G401 (cell line): ENCODE measurements at regions not wholly inside any gene's neighbourhood (a gene's known extent, or its start where the extent isn't known, plus 50 kb on each side); places are given as distances from the start of the nearest gene placed in this dataset.
"Not testable (repeated sequence)": the region's sequence is repeated elsewhere in the genome, so short reads cannot be mapped to it uniquely, and the experiment has no call there.

Experiments
- DNase-seq: peaks from one replicate; pipeline ENCODE4 v3.0.0-alpha.2; 2015; ENCODE audit warnings: low spot score
- in situ Hi-C: cut with HindIII; loops from 2 replicates; pipeline ENCODE4 v1.10.0; 2016; ENCODE audit warnings: low sequenced_read_pairs, mixed read lengths

GRCh38 chr3:168709073-168709472, 613.3 kb upstream of the GOLIM4 start:
- DNase-seq: no peak
- in situ Hi-C loops: no loop called here

DNA sequence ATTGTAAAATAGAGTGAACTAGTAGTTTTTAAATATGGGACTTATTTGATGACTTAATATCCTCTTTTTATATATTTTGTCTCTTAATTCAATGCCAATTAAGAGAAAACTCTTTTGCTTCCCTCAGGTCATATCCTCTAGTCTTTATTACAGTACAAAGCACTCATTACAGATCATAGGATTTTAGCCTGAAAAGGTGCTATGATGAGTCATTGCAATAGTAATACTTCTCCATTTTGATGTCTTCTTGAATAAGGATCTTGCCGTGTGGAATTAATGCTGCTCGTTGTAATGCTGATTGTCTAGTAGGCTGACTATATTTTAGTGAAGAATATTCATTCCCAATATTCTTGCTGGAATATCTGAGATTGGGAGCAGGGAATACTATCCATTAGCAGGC, 612.2 kb upstream of the GOLIM4 start:
- in situ Hi-C loops: no loop called here
- no peak for DNase-seq

DNA sequence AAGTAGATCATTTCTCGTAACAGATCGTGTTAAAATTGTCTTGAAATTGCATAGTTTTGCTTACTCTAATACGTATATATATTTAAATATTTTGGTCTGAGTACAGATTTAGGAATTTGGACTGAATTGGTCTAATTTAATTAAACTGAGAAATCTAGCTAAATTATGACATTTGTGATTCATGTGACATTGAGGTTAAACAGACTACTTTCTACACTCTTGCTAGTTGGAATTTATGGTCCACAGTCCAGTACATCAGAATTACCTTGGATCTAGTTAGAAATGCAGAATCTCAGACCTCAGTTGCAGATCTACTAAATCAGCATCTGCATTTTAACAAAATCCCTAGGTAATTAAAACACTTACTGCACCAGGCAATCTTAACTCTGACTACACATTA, 609.7 kb upstream of the GOLIM4 start:
- DNase-seq: no peak
- in situ Hi-C loops: no loop called here

DNA sequence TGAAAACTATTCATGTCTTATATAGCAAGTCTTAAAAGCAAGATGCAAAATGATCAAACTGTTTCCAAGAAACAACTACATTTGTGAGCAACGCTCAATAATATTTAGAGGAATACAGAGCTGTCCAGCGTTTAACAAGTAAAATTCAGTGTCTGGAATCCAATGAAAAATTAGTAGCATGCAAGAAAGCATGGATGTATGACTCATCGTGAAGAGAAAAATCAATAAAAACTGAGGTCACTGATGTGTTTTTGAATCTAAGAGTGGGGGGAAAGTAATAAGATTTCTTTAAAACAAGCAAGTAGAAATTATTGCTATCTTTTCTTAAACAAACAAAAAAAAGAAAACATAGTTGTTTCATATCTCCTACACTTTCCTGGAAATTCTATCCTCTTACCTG, 600.3 kb upstream of the GOLIM4 start:
- in situ Hi-C loops: no loop called here
- DNase-seq: no peak

- in situ Hi-C loops: no loop called here
- no peak for DNase-seq
These were observed 598.1 kb upstream of the GOLIM4 start for GRCh38 chr3:168693870-168694269.

- in situ Hi-C loops: no loop called here
- no peak for DNase-seq
These were observed 592.5 kb upstream of the GOLIM4 start for GRCh38 chr3:168688267-168688666.

- in situ Hi-C loops: no loop called here
- DNase-seq: no peak
These were observed 588.8 kb upstream of the GOLIM4 start for GRCh38 chr3:168684519-168684918.

- no peak for DNase-seq
These were observed 583.0 kb upstream of the GOLIM4 start for GRCh38 chr3:168678730-168679129.

GRCh38 chr3:168671091-168671490, 575.4 kb upstream of the GOLIM4 start:
- in situ Hi-C loops: no loop called here
- no peak for DNase-seq

More at GRCh38 chr3:168678730-168679129, 583.0 kb upstream of the GOLIM4 start:
- in situ Hi-C loops: no loop called here

DNA sequence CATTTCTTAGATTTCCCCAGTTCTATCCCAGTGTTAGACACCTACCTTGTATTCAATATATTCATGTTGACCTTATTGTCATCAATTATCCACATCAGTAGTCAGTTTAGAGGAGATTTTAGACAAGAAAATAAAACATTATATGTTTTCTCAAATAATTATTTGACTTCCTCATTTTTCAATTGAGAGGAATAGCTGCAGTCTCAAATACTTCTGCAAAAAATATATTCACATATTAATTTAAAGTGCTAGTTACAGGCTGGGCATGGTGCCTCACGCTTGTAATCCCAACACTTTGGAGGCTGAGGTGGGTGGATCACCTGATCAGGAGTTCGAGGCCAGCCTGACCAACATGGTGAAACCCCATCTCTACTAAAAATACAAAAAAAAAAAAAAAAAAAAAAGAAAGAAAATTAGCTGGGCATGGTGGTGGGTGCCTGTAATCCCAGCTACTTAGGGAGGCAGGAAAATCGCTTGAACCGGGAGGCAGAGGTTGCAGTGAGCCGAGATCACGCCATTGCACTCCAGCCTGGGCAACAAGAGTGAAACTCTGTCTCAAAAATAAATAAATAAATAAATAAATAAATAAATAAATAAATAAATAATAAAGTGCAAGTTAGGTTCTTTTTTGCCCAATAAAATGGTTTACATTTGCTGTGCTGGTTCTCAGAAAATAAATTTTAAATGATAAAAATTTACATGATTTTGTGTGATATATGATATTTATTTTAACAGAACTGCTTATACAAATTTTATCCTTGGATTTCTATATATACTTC, 565.3 kb upstream of the GOLIM4 start:
- in situ Hi-C loops: not testable (repeated sequence)

DNA sequence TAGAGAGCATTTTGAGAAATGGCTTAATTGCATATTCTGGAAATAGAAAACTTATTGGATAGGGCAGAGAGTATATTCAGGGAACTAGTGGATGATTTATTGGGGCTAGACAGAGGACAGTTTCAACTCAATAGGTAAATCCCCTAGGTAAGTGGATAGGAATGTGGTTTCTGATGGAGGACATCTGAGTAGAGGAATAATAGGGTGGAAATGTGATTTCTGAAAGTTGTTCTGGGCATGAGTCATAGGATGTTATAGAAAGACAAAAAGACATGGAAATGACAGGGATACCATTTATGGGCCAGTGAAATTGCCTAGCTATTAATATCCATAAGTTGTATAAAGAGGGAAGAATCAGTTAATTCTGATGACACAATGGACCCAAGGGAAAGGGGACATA, 563.3 kb upstream of the GOLIM4 start:
- in situ Hi-C loops: no loop called here
- DNase-seq: no peak

More for the DNA sequence above, 565.3 kb upstream of the GOLIM4 start:
- DNase-seq: not testable (repeated sequence)

- in situ Hi-C loops: no loop called here
- DNase-seq: no peak
These were observed 559.9 kb upstream of the GOLIM4 start for GRCh38 chr3:168655611-168656010.

DNA sequence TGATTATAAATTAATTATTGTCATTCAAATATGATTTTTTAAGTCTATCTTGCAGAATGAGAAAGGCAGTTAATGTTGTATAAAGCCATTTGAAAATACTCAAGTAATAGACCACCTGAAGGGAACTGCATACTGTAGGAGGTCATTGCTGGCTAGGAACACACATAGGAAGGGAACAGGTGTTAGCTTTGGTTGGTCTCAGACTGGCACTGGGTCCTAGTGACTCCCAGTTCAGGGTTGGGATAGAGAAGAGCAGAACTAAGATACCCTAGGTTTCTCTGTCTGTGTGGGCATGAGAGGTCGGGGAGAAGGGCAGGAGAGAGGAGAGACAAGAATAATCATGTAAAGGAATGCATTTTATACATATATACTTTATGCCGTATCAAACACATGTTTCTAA, 559.0 kb upstream of the GOLIM4 start:
- in situ Hi-C loops: no loop called here

GRCh38 chr3:168653255-168653654, 557.5 kb upstream of the GOLIM4 start:
- no peak for DNase-seq
- in situ Hi-C loops: no loop called here

More for the DNA sequence above, 559.0 kb upstream of the GOLIM4 start:
- DNase-seq: no peak

GRCh38 chr3:168648321-168648720, 552.6 kb upstream of the GOLIM4 start:
- in situ Hi-C loops: no loop called here
- no peak for DNase-seq

GRCh38 chr3:168647582-168647981, 551.9 kb upstream of the GOLIM4 start:
- no peak for DNase-seq
- in situ Hi-C loops: no loop called here

GRCh38 chr3:168645180-168645579, 549.5 kb upstream of the GOLIM4 start:
- in situ Hi-C loops: no loop called here
- DNase-seq: no peak

DNA sequence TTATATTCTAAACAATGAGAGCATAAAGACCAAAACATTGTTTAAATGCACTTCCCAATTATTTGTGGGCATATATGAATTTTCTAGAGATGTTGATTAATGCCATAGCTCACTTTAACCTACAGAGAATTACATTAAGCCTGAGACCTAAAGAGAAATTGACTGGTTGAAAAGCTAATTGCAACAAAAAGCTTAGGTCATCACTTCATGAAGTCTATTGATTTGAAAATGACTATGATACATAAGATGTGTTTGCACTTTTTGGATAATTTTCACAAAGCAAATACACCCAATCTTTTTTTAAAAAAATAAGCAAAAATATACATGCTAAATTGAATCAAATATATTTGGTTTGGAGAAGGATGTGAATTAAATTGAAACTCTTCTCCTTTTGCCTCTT, 532.8 kb upstream of the GOLIM4 start:
- in situ Hi-C loops: no loop called here

DNA sequence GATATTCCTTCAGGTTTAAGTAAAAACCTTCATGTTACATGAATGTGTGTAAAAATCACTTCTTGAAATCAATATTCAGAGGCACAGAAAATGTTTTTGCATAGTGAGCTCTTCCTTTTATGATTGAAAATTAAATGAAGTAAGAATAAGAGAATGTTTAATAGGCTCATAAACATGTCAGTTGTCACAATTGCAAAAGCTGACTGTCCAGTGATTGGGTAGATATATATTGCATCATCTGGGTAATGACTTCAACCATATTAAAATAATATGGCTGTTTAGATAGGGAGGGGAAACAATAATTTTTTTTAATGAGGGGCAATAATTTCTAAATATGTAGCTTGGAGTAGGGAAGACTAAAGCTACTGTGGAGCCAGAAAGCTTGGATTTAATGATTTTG, 529.8 kb upstream of the GOLIM4 start:
- DNase-seq: no peak
- in situ Hi-C loops: no loop called here

More for the DNA sequence above, 532.8 kb upstream of the GOLIM4 start:
- no peak for DNase-seq

- in situ Hi-C loops: no loop called here
- DNase-seq: no peak
These were observed 529.2 kb upstream of the GOLIM4 start for GRCh38 chr3:168624892-168625448.

- in situ Hi-C loops: no loop called here
- DNase-seq: no peak
These were observed 528.5 kb upstream of the GOLIM4 start for GRCh38 chr3:168624195-168624594.
